ENCODE measurements at regions not wholly inside any gene's neighbourhood (a gene's known extent, or its start where the extent isn't known, plus 50 kb on each side); places are given as distances from the start of the nearest gene placed in this dataset.

- TF ChIP-seq POLR2A (IDR thresholded peaks at IDR 0.05; ENCODE audit: extremely low read depth, insufficient read length), result no peak
- TF ChIP-seq, protein P1, sequence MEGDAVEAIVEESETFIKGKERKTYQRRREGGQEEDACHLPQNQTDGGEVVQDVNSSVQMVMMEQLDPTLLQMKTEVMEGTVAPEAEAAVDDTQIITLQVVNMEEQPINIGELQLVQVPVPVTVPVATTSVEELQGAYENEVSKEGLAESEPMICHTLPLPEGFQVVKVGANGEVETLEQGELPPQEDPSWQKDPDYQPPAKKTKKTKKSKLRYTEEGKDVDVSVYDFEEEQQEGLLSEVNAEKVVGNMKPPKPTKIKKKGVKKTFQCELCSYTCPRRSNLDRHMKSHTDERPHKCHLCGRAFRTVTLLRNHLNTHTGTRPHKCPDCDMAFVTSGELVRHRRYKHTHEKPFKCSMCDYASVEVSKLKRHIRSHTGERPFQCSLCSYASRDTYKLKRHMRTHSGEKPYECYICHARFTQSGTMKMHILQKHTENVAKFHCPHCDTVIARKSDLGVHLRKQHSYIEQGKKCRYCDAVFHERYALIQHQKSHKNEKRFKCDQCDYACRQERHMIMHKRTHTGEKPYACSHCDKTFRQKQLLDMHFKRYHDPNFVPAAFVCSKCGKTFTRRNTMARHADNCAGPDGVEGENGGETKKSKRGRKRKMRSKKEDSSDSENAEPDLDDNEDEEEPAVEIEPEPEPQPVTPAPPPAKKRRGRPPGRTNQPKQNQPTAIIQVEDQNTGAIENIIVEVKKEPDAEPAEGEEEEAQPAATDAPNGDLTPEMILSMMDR (IDR thresholded peaks at IDR 0.05; ENCODE audit: low read depth, low read length), result no peak
Measured at GRCh38 chr18:31217038-31217849, 54.6 kb upstream of the DSC1 start.
